A549 (cell line): ENCODE measurements at regions not wholly inside any gene's neighbourhood (a gene's known extent, or its start where the extent isn't known, plus 50 kb on each side); places are given as distances from the start of the nearest gene placed in this dataset.

ENCODE experiments used
- ATAC-seq, 2 experiments: fragments of 200-7000 bp in 1 of 2; fragments of >200 bp in 1 of 2; cut with Nextera tagmentation in 1 of 2; cut with Tn5 transposase in 1 of 2; 3 replicates each; pipeline versions ENCODE4 v1.8.0 to v1.9.1; 2018 to 2020; ENCODE audit warnings: mild to moderate bottlenecking in 1 of 2, moderate library complexity in 1 of 2
- CTCF ChIA-PET: fragments of 300-600 bp; sonication (Branson Sonifier 250); formaldehyde crosslinking; extraction: SDS; loops from one replicate; lab custom pipeline; 2021; ENCODE audit warnings: antibody characterized with exemption, inconsistent platforms; lab: Yijun Ruan, JAX
- POLR2A ChIA-PET: fragments of 350-600 bp; formaldehyde crosslinking; extraction: SDS; loops from one replicate; lab custom pipeline; 2021; ENCODE audit warnings: antibody characterized with exemption, inconsistent platforms; lab: Yijun Ruan, JAX
- DNase-seq, 2 experiments: peaks; one replicate each; pipeline versions ENCODE4 v3.0.0 to v3.0.0-alpha.2; 2011 to 2016; ENCODE audit warnings: low read depth in 1 of 2, low spot score in 1 of 2
- FAIRE-seq: peaks from 2 replicates; lab custom pipeline; 2011; peaks lifted over from hg19 to GRCh38; lab: Jason Lieb, UNC
- H3K27ac ChIP-seq, 2 experiments: fragments of >200 bp; sonication (Bioruptor Twin); formaldehyde crosslinking; 3 replicates each; pipeline ENCODE4 v1.5.1; 2016 to 2017
- H3K4me1 ChIP-seq: fragments of >200 bp; sonication (Bioruptor Twin); formaldehyde crosslinking; 3 replicates; pipeline ENCODE4 v1.6.1; 2016
- H3K4me2 ChIP-seq: fragments of >200 bp; sonication (Bioruptor Twin); formaldehyde crosslinking; 3 replicates; pipeline ENCODE4 v1.6.1; 2016
- H3K4me3 ChIP-seq: fragments of >200 bp; sonication (Bioruptor Twin); formaldehyde crosslinking; 3 replicates; pipeline ENCODE4 v1.5.1; 2016
- H3K9me3 ChIP-seq: fragments of >200 bp; sonication (Bioruptor Twin); formaldehyde crosslinking; 3 replicates; pipeline ENCODE4 v1.6.1; 2016
- CBX2 ChIP-seq: fragments of 200-600 bp; sonication (generic); IDR thresholded peaks from 2 replicates; pipeline ENCODE4 v1.6.1; 2016; ENCODE audit warnings: low read depth, mild to moderate bottlenecking, borderline replicate concordance
- CBX8 ChIP-seq: fragments of 200-600 bp; sonication (generic); IDR thresholded peaks from 2 replicates; pipeline ENCODE4 v1.6.1; 2016
- EHF ChIP-seq: fragments of 250-450 bp; sonication (Bioruptor Pico); IDR thresholded peaks from 2 replicates; pipeline ENCODE4 v1.5.0; 2020; ENCODE audit warnings: mild to moderate bottlenecking
- EHMT2 ChIP-seq: fragments of 200-600 bp; sonication (generic); IDR thresholded peaks from 2 replicates; pipeline ENCODE4 v1.6.1; 2016; ENCODE audit warnings: antibody characterized with exemption, low read depth, mild to moderate bottlenecking, moderate library complexity
- EP300 ChIP-seq, 2 experiments: fragments of >200 bp; sonication (Bioruptor Twin); formaldehyde crosslinking; IDR thresholded peaks; 2 replicates in 1 of 2; 3 replicates in 1 of 2; pipeline ENCODE4 v1.6.1; 2016 to 2017
- FOXS1 ChIP-seq: fragments of 250-450 bp; sonication (Bioruptor Pico); IDR thresholded peaks from 2 replicates; pipeline ENCODE4 v1.5.0; 2020; ENCODE audit warnings: mild to moderate bottlenecking, moderate library complexity
- GATA3 ChIP-seq: IDR thresholded peaks from 2 replicates; pipeline ENCODE4 v1.6.1; 2012; ENCODE audit warnings: borderline replicate concordance
- HOXA7 ChIP-seq: fragments of 250-450 bp; sonication (Bioruptor Pico); IDR thresholded peaks from 2 replicates; pipeline ENCODE4 v1.5.0; 2020; ENCODE audit warnings: mild to moderate bottlenecking, moderate library complexity
- HOXB5 ChIP-seq: fragments of 250-450 bp; sonication (Bioruptor Pico); IDR thresholded peaks from 2 replicates; pipeline ENCODE4 v1.5.0; 2020; ENCODE audit warnings: mild to moderate bottlenecking, moderate library complexity
- KDM1A ChIP-seq: fragments of 200-600 bp; sonication (generic); IDR thresholded peaks from 2 replicates; pipeline ENCODE4 v1.6.1; 2016; ENCODE audit warnings: low read depth, mild to moderate bottlenecking
- MAFK ChIP-seq: fragments of 450-650 bp; IDR thresholded peaks from 2 replicates; pipeline ENCODE4 v1.6.1; 2014; ENCODE audit not compliant: partially characterized antibody
- MYC ChIP-seq: IDR thresholded peaks from 2 replicates; pipeline ENCODE4 v1.6.1; 2012; ENCODE audit warnings: mild to moderate bottlenecking, inconsistent platforms, low read length, improper control_type of control experiment, borderline replicate concordance
- NPAS2 ChIP-seq: fragments of 250-450 bp; sonication (Bioruptor Pico); IDR thresholded peaks from 2 replicates; pipeline ENCODE4 v1.8.0; 2022; ENCODE audit warnings: mild to moderate bottlenecking, moderate library complexity, borderline replicate concordance
- NR3C1 ChIP-seq: fragments of >200 bp; sonication (Bioruptor Twin); formaldehyde crosslinking; IDR thresholded peaks from 3 replicates; pipeline ENCODE4 v1.6.1; 2017
- POLR2A ChIP-seq: IDR thresholded peaks from 2 replicates; pipeline ENCODE4 v1.6.1; 2012; ENCODE audit warnings: mild to moderate bottlenecking, low read length
- RARB ChIP-seq: fragments of 250-450 bp; sonication (Bioruptor Pico); IDR thresholded peaks from 2 replicates; pipeline ENCODE4 v1.8.0; 2021; ENCODE audit warnings: mild to moderate bottlenecking, moderate library complexity
- RFX5 ChIP-seq: fragments of 450-650 bp; IDR thresholded peaks from 2 replicates; pipeline ENCODE4 v1.7.1; 2014; ENCODE audit warnings: antibody characterized with exemption, mild to moderate bottlenecking, moderate library complexity
- RNF2 ChIP-seq: fragments of 200-600 bp; sonication (generic); IDR thresholded peaks from 2 replicates; pipeline ENCODE4 v1.6.1; 2016; ENCODE audit warnings: low read depth, mild to moderate bottlenecking, antibody characterized with exemption, moderate library complexity, borderline replicate concordance
- SMC3 ChIP-seq: fragments of >200 bp; sonication (Bioruptor Twin); formaldehyde crosslinking; IDR thresholded peaks from 3 replicates; pipeline ENCODE4 v1.6.1; 2018; ENCODE audit warnings: inconsistent platforms
- SREBF2 ChIP-seq: fragments of 450-650 bp; IDR thresholded peaks from 2 replicates; pipeline ENCODE4 v1.6.1; 2014; ENCODE audit warnings: mild to moderate bottlenecking, moderate library complexity
- ZNF302 ChIP-seq: fragments of 250-450 bp; sonication (Bioruptor Pico); IDR thresholded peaks from 2 replicates; pipeline ENCODE4 v1.9.0; 2021; ENCODE audit warnings: inconsistent platforms, mild to moderate bottlenecking, moderate library complexity
- ZSCAN20 ChIP-seq: fragments of 250-450 bp; sonication (Bioruptor Pico); IDR thresholded peaks from 2 replicates; pipeline ENCODE4 v1.8.0; 2022; ENCODE audit warnings: mild to moderate bottlenecking, moderate library complexity
- WGBS: methylation state at CpG from one replicate; pipeline ENCODE4 v1.1.6; 2017; ENCODE audit errors: missing lambda C conversion rate; 5-methylcytosine and 5-hydroxymethylcytosine counted together
- TF ChIP-seq, protein P1 (sequence below): fragments of >200 bp; sonication (Bioruptor Twin); formaldehyde crosslinking; IDR thresholded peaks from 3 replicates; pipeline ENCODE4 v1.6.1; 2016
- TF ChIP-seq, protein P2 (sequence below): fragments of >200 bp; sonication (Bioruptor Twin); formaldehyde crosslinking; IDR thresholded peaks from 3 replicates; pipeline ENCODE4 v1.5.1; 2016
- TF ChIP-seq, protein P3 (sequence below): fragments of 250-450 bp; sonication (Bioruptor Pico); IDR thresholded peaks from 2 replicates; pipeline ENCODE4 v1.5.0; 2020; ENCODE audit warnings: low read depth, mild to moderate bottlenecking, moderate library complexity
- TF ChIP-seq, protein P4 (sequence below): fragments of 250-450 bp; sonication (Bioruptor Pico); IDR thresholded peaks from 2 replicates; pipeline ENCODE4 v1.5.0; 2021; ENCODE audit warnings: mild to moderate bottlenecking, moderate library complexity, borderline replicate concordance
- TF ChIP-seq, protein P5 (sequence below): fragments of >200 bp; sonication (Bioruptor Twin); formaldehyde crosslinking; IDR thresholded peaks from 2 replicates; pipeline ENCODE4 v1.6.1; 2016
- TF ChIP-seq, protein P6 (sequence below): fragments of 450-650 bp; IDR thresholded peaks from 2 replicates; pipeline ENCODE4 v1.6.1; 2014; ENCODE audit warnings: antibody characterized with exemption

DNA sequence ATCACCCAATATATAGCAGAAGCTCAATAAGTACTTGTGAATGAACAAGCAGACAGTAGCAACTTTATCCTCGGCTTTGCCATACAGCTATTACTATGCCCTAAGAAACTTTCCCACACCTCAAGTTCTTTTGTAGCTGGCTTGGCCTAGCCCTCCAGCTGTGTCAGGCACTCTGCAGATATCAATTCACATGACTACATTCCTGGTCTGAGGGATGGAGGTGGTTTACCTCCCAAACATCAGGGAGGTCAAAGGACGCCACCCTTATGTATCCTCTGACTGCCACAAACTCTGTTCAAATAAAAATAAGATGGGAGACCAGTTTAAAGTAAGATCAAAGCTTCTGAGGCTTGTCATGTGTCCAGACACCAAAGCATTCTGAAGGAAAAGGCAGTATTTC lies 416.3 kb downstream of the PIK3R1 start:
- DNase-seq (no peak), FAIRE-seq (no peak), ATAC-seq (no peak)
- no peaks in the 10 kb centered on the region for H3K9me3 ChIP-seq
- no peak overlapping the region for H3K4me3 ChIP-seq
- TF ChIP-seq RFX5 (no peak), CBX2 (no peak), MYC (no peak), SMC3 (no peak), HOXB5 (CRISPR knock-in tag) (no peak), EP300 (IDR thresholded peaks at IDR 0.05) (no peak), MAFK (no peak), HOXA7 (CRISPR knock-in tag) (no peak), EHF (no peak), RARB (CRISPR knock-in tag) (no peak), NR3C1 (no peak), RNF2 (no peak), FOXS1 (no peak), SREBF2 (no peak), NPAS2 (CRISPR knock-in tag) (no peak), ZNF302 (no peak)
- TF ChIP-seq, protein P1, sequence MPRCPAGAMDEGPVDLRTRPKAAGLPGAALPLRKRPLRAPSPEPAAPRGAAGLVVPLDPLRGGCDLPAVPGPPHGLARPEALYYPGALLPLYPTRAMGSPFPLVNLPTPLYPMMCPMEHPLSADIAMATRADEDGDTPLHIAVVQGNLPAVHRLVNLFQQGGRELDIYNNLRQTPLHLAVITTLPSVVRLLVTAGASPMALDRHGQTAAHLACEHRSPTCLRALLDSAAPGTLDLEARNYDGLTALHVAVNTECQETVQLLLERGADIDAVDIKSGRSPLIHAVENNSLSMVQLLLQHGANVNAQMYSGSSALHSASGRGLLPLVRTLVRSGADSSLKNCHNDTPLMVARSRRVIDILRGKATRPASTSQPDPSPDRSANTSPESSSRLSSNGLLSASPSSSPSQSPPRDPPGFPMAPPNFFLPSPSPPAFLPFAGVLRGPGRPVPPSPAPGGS = no peak
- TF ChIP-seq, protein P2, sequence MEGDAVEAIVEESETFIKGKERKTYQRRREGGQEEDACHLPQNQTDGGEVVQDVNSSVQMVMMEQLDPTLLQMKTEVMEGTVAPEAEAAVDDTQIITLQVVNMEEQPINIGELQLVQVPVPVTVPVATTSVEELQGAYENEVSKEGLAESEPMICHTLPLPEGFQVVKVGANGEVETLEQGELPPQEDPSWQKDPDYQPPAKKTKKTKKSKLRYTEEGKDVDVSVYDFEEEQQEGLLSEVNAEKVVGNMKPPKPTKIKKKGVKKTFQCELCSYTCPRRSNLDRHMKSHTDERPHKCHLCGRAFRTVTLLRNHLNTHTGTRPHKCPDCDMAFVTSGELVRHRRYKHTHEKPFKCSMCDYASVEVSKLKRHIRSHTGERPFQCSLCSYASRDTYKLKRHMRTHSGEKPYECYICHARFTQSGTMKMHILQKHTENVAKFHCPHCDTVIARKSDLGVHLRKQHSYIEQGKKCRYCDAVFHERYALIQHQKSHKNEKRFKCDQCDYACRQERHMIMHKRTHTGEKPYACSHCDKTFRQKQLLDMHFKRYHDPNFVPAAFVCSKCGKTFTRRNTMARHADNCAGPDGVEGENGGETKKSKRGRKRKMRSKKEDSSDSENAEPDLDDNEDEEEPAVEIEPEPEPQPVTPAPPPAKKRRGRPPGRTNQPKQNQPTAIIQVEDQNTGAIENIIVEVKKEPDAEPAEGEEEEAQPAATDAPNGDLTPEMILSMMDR = no peak
- TF ChIP-seq, protein P3, sequence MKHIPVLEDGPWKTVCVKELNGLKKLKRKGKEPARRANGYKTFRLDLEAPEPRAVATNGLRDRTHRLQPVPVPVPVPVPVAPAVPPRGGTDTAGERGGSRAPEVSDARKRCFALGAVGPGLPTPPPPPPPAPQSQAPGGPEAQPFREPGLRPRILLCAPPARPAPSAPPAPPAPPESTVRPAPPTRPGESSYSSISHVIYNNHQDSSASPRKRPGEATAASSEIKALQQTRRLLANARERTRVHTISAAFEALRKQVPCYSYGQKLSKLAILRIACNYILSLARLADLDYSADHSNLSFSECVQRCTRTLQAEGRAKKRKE (CRISPR knock-in tag) = no peak
- TF ChIP-seq, protein P4, sequence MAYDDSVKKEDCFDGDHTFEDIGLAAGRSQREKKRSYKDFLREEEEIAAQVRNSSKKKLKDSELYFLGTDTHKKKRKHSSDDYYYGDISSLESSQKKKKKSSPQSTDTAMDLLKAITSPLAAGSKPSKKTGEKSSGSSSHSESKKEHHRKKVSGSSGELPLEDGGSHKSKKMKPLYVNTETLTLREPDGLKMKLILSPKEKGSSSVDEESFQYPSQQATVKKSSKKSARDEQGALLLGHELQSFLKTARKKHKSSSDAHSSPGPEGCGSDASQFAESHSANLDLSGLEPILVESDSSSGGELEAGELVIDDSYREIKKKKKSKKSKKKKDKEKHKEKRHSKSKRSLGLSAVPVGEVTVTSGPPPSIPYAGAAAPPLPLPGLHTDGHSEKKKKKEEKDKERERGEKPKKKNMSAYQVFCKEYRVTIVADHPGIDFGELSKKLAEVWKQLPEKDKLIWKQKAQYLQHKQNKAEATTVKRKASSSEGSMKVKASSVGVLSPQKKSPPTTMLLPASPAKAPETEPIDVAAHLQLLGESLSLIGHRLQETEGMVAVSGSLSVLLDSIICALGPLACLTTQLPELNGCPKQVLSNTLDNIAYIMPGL (CRISPR knock-in tag) = no peak
- H3K27ac ChIP-seq = no peak overlapping the region
- H3K4me2 ChIP-seq = no peak overlapping the region
- POLR2A ChIA-PET = no interaction called here
- no peaks in the 10 kb centered on the region for H3K4me1 ChIP-seq
- 34% methylated on average over 2 of the region's 2 CpGs for WGBS
- CTCF ChIA-PET = no interaction called here

DNA sequence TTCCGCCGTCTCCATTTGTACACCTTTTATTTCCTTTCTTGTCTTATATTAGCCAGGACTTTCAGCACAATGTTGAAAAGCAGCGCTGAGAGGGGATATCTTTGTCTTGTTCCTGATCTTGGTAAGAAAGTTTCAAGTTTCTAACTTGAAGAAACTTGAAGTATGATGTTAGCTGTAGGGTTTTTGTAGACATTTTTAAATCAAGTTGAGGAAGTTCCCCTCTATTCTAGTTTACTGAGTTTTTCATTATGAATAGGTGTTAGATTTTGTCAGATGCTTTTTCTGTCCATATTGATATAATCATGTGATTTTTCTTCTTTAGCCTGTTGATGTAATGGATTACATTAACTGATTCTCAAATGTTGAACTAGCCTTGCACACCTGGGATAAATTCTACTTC lies 425.7 kb downstream of the PIK3R1 start:
- POLR2A ChIA-PET = no interaction called here
- no peak for ATAC-seq
- no peak for DNase-seq
- 65% methylated on average over 3 of the region's 3 CpGs for WGBS
- TF ChIP-seq POLR2A = no peak
- TF ChIP-seq, protein P5, sequence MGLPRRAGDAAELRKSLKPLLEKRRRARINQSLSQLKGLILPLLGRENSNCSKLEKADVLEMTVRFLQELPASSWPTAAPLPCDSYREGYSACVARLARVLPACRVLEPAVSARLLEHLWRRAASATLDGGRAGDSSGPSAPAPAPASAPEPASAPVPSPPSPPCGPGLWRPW = no peak
- no peak for TF ChIP-seq EHMT2
- TF ChIP-seq NR3C1 = no peak
- TF ChIP-seq GATA3 = no peak
- TF ChIP-seq ZSCAN20 = no peak
- no peak for TF ChIP-seq CBX8
- TF ChIP-seq RNF2 = no peak
- TF ChIP-seq EHF = no peak
- TF ChIP-seq, protein P6, sequence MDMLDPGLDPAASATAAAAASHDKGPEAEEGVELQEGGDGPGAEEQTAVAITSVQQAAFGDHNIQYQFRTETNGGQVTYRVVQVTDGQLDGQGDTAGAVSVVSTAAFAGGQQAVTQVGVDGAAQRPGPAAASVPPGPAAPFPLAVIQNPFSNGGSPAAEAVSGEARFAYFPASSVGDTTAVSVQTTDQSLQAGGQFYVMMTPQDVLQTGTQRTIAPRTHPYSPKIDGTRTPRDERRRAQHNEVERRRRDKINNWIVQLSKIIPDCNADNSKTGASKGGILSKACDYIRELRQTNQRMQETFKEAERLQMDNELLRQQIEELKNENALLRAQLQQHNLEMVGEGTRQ = no peak
- no peak for TF ChIP-seq KDM1A
- no peaks in the 10 kb centered on the region for H3K4me1 ChIP-seq
- no peaks in the 10 kb centered on the region for H3K9me3 ChIP-seq
- no peak overlapping the region for H3K4me2 ChIP-seq
- no peak overlapping the region for H3K27ac ChIP-seq
- H3K4me3 ChIP-seq = no peak overlapping the region
- FAIRE-seq = peak; percentile 49
- CTCF ChIA-PET = interaction anchor here (1.6 kb wide), 1 partner anchor 366 kb away, joined by 3 read pairs; no protein-coding TSS in a partner anchor
